DOHH2 (cell line): ENCODE measurements at regions not wholly inside any gene's neighbourhood (a gene's known extent, or its start where the extent isn't known, plus 50 kb on each side); places are given as distances from the start of the nearest gene placed in this dataset.

ENCODE experiments used
- H3F3A ChIP-seq: fragments of 200-600 bp; sonication (generic), shearing (Covaris generic); 2 replicates; pipeline ENCODE4 v1.6.0; 2016; ENCODE audit warnings: antibody characterized with exemption, mild to moderate bottlenecking; ENCODE audit not compliant: control insufficient read depth, insufficient read depth
- H3K27ac ChIP-seq: fragments of 200-600 bp; sonication (generic); 2 replicates; pipeline ENCODE4 v1.5.1; 2014; ENCODE audit warnings: low read depth, mild to moderate bottlenecking, low read length, moderate library complexity
- H3K27me3 ChIP-seq: fragments of 200-600 bp; sonication (generic); 2 replicates; pipeline ENCODE4 v1.6.1; 2014; ENCODE audit warnings: mild to moderate bottlenecking, low read length, mixed read lengths; ENCODE audit not compliant: control insufficient read depth
- H3K36me3 ChIP-seq: fragments of 200-600 bp; sonication (generic); 2 replicates; pipeline ENCODE4 v1.6.1; 2014; ENCODE audit warnings: mild to moderate bottlenecking, low read length, moderate library complexity, mixed read lengths; ENCODE audit not compliant: control insufficient read depth
- H3K4me1 ChIP-seq: fragments of 200-600 bp; sonication (generic); 2 replicates; pipeline ENCODE4 v1.6.1; 2014; ENCODE audit warnings: mild to moderate bottlenecking, low read length, mixed read lengths; ENCODE audit not compliant: control insufficient read depth
- H3K4me2 ChIP-seq: fragments of 200-600 bp; sonication (generic); 2 replicates; pipeline ENCODE4 v1.6.0; 2014; ENCODE audit warnings: mild to moderate bottlenecking, low read length, moderate library complexity
- H3K4me3 ChIP-seq: fragments of 200-600 bp; sonication (generic); 2 replicates; pipeline ENCODE4 v1.5.1; 2014; ENCODE audit warnings: mild to moderate bottlenecking, low read length, mixed read lengths
- H3K79me2 ChIP-seq: fragments of 200-600 bp; sonication (generic); 2 replicates; pipeline ENCODE4 v1.6.1; 2014; ENCODE audit warnings: mild to moderate bottlenecking, low read length, mixed read lengths; ENCODE audit not compliant: control insufficient read depth
- H3K9me2 ChIP-seq: fragments of 200-600 bp; sonication (generic); replicated peaks from 2 replicates; pipeline ENCODE4 v1.6.1; 2014; ENCODE audit warnings: mild to moderate bottlenecking, low read length, mixed read lengths; ENCODE audit not compliant: control insufficient read depth
- H3K9me3 ChIP-seq: fragments of 200-600 bp; sonication (generic); 2 replicates; pipeline ENCODE4 v1.6.1; 2014; ENCODE audit warnings: antibody characterized with exemption, low read length, mixed read lengths; ENCODE audit not compliant: control insufficient read depth, insufficient read depth
- H4K20me1 ChIP-seq: fragments of 200-600 bp; sonication (generic); 2 replicates; pipeline ENCODE4 v1.6.0; 2014; ENCODE audit warnings: low read depth, mild to moderate bottlenecking, antibody characterized with exemption, low read length, moderate library complexity; ENCODE audit not compliant: control insufficient read depth, insufficient read depth
- EZH2phosphoT487 ChIP-seq: fragments of 200-600 bp; sonication (generic); IDR thresholded peaks from 2 replicates; pipeline ENCODE4 v1.6.1; 2017; ENCODE audit warnings: borderline replicate concordance, mild to moderate bottlenecking, antibody characterized with exemption, low read length, moderate library complexity, mixed read lengths
- TF ChIP-seq, protein P1 (sequence below): fragments of 200-600 bp; sonication (generic); IDR thresholded peaks from one replicate; pipeline ENCODE4 v1.5.1; 2014; ENCODE audit warnings: antibody characterized with exemption, mild to moderate bottlenecking, low read depth, low read length; ENCODE audit not compliant: poor library complexity, severe bottlenecking

DNA sequence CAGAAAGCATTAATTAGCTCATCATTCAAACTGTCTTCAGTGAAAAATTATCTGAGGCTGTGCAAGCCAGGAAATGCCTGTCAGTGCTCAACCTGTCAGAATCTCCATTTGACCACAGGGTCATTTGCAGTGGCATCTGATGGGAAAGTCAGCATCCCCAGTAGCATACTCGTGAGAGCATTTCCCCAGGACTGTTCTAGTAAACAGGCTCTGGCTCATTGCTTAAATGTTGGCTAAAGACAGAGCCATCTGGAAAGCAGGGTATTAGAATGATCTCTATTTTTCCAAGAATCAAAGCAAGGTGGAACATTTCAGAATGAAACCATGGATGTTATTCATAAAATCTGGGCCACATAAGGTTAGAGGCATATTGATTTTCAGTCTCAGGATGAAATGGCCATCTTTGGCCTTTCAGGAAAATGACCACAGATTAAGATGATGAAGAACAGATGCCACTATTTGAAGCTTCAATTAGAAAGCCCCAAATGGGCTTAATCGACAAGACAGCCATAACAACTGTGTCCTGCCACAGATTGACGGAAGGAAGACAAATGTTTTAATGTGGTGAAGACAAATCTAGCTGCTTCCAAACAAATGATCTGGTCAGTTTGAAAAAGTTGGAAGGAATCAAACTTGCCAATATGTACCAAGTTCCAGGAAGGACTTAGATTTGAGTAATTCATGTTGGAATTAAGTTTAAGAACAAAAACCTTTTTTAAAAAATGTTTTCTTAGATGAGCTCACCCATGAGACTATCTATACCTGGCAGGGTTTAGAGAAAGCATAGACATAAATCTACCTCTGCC is 94.0 kb upstream of the FAR2 start:
- no peaks in the 10 kb centered on the region for H3K4me1 ChIP-seq
- H3K9me2 ChIP-seq: no peaks in the 10 kb centered on the region
- no peaks in the 10 kb centered on the region for H3K9me3 ChIP-seq
- no peak overlapping the region for H3K4me2 ChIP-seq
- no peak overlapping the region for H3K4me3 ChIP-seq
- no peaks in the 10 kb centered on the region for H3F3A ChIP-seq
- H3K27ac ChIP-seq: no peak overlapping the region
- H4K20me1 ChIP-seq: no peaks in the 10 kb centered on the region
- TF ChIP-seq EZH2phosphoT487: no peak
- TF ChIP-seq, protein P1, sequence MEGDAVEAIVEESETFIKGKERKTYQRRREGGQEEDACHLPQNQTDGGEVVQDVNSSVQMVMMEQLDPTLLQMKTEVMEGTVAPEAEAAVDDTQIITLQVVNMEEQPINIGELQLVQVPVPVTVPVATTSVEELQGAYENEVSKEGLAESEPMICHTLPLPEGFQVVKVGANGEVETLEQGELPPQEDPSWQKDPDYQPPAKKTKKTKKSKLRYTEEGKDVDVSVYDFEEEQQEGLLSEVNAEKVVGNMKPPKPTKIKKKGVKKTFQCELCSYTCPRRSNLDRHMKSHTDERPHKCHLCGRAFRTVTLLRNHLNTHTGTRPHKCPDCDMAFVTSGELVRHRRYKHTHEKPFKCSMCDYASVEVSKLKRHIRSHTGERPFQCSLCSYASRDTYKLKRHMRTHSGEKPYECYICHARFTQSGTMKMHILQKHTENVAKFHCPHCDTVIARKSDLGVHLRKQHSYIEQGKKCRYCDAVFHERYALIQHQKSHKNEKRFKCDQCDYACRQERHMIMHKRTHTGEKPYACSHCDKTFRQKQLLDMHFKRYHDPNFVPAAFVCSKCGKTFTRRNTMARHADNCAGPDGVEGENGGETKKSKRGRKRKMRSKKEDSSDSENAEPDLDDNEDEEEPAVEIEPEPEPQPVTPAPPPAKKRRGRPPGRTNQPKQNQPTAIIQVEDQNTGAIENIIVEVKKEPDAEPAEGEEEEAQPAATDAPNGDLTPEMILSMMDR: no peak
- no peaks in the 10 kb centered on the region for H3K36me3 ChIP-seq
- no peaks in the 10 kb centered on the region for H3K79me2 ChIP-seq
- H3K27me3 ChIP-seq: no peaks in the 10 kb centered on the region

DNA sequence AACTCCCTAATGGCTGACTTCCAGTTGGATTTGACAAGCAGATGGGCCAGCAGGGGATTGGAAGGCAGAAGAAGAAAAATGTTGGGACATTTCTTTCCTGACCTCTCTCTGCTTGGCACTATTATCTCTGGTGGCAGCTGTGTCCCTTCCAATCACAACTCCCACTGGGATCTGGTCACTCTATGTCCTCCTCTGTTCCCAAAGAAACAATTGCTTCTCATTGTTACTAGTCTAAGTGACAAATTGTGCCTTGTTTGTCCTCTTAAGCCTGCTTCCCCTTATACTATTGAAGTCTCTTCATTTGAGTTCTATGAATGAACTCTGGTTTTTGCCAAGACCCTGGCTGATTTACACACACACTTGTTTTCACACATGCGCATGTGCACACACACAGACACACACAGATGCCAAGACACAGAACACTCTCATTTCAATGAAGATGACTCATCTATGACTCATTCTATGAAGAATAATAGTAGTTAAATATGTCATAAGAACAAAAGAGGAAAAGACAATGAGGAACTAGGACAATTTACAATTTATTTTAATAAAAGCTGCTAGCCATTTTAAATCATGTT is 83.0 kb upstream of the FAR2 start:
- no peaks in the 10 kb centered on the region for H3K9me3 ChIP-seq
- no peaks in the 10 kb centered on the region for H3K79me2 ChIP-seq
- H3K9me2 ChIP-seq: no peaks in the 10 kb centered on the region
- no peaks in the 10 kb centered on the region for H4K20me1 ChIP-seq
- TF ChIP-seq EZH2phosphoT487: no peak
- TF ChIP-seq, protein P1: no peak
- no peak overlapping the region for H3K27ac ChIP-seq
- no peaks in the 10 kb centered on the region for H3K4me1 ChIP-seq
- no peak overlapping the region for H3K4me3 ChIP-seq
- no peaks in the 10 kb centered on the region for H3K27me3 ChIP-seq
- H3F3A ChIP-seq: no peaks in the 10 kb centered on the region
- no peak overlapping the region for H3K4me2 ChIP-seq
- H3K36me3 ChIP-seq: no peaks in the 10 kb centered on the region

DNA sequence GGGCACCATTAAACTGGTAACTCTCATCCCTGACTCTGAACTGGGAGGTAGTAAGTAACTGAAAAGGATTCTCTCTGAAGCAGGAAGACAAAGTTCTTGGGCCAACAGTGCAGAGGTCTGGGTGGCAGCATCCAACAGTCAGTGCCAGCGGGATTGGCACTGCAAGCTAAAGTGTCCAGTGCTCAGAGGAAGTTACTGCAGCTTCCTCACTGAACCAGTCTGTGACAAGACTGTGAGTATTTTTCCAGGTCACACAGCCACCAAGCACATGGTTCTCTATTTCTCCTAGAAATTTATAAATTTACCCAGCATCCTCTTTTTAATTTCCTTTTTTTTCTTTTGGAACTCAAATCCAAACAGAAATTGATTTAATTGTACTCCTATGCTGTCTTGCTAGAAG is 81.6 kb upstream of the FAR2 start:
- Histone ChIP-seq H3K36me3 (no peaks in the 10 kb centered on the region), H3K4me1 (no peaks in the 10 kb centered on the region), H3K27me3 (no peaks in the 10 kb centered on the region), H3K9me3 (no peaks in the 10 kb centered on the region), H3K4me3 (no peak overlapping the region), H3K27ac (no peak overlapping the region), H3K4me2 (no peak overlapping the region), H4K20me1 (no peaks in the 10 kb centered on the region), H3K9me2 (no peaks in the 10 kb centered on the region), H3K79me2 (no peaks in the 10 kb centered on the region), H3F3A (no peaks in the 10 kb centered on the region)
- TF ChIP-seq EZH2phosphoT487: no peak
- TF ChIP-seq, protein P1: no peak
